Gastrocnemius medialis (tissue), 4 donors: ENCODE measurements at regions not wholly inside any gene's neighbourhood (a gene's known extent, or its start where the extent isn't known, plus 50 kb on each side); places are given as distances from the start of the nearest gene placed in this dataset.

ENCODE experiments used
- ATAC-seq, 2 donors: fragments of 150-250 bp; one replicate each; pipeline ENCODE4 v1.9.1; 2016
- DNase-seq, 2 donors: peaks; one replicate each; pipeline ENCODE4 v3.0.0-alpha.2; 2019
- H3K27ac ChIP-seq, 4 donors: fragments of 200-600 bp; sonication (generic); 1 replicate in 1 of 4; 2 replicates in 3 of 4; pipeline ENCODE4 v1.5.1; 2016 to 2018; ENCODE audit warnings: mild to moderate bottlenecking in 2 of 4, moderate library complexity in 1 of 4
- H3K27me3 ChIP-seq, 3 donors: fragments of 200-600 bp; sonication (generic) in 2 of 3; 1 replicate in 1 of 3; 2 replicates in 2 of 3; pipeline versions ENCODE4 v1.5.1 to v1.6.0; 2016 to 2019; ENCODE audit warnings: mild to moderate bottlenecking in 1 of 3, moderate library complexity in 1 of 3
- H3K36me3 ChIP-seq, 2 donors: fragments of 200-600 bp; sonication (generic) in 1 of 2; one replicate each; pipeline ENCODE4 v1.5.1; 2017 to 2018
- H3K4me1 ChIP-seq, 2 donors: fragments of 200-600 bp; sonication (generic) in 1 of 2; one replicate each; pipeline ENCODE4 v1.5.1; 2016 to 2017; ENCODE audit warnings: mild to moderate bottlenecking in 2 of 2
- H3K4me3 ChIP-seq, 4 donors: fragments of 200-600 bp; sonication (generic) in 3 of 4; 1 replicate in 1 of 4; 2 replicates in 3 of 4; pipeline ENCODE4 v1.5.1; 2016 to 2019; ENCODE audit warnings: mild to moderate bottlenecking in 2 of 4
- H3K9me3 ChIP-seq, 3 donors: fragments of 200-600 bp; sonication (generic) in 2 of 3; 1 replicate in 1 of 3; 2 replicates in 2 of 3; pipeline ENCODE4 v1.5.1; 2016 to 2019
- CTCF ChIP-seq, 5 experiments: fragments of 450-650 bp in 3 of 5; fragments of 200-600 bp in 2 of 5; sonication (generic) in 2 of 5; IDR thresholded peaks in 4 of 5; conservative IDR thresholded peaks in 1 of 5; 1 replicate in 4 of 5; 2 replicates in 1 of 5; pipeline ENCODE4 v1.5.1; 2016 to 2019; ENCODE audit warnings: antibody characterized with exemption in 5 of 5, mild to moderate bottlenecking in 3 of 5, moderate library complexity in 3 of 5
- POLR2A ChIP-seq, 2 donors: fragments of 450-650 bp; IDR thresholded peaks; one replicate each; pipeline ENCODE4 v1.6.1; 2017; ENCODE audit warnings: antibody characterized with exemption in 2 of 2, mild to moderate bottlenecking in 2 of 2, moderate library complexity in 2 of 2
- in situ Hi-C, 4 donors: fragments of 200-750 bp; cut with MboI; loops; one replicate each; pipeline versions ENCODE4 v1.15.0 to v1.8.0; 2017; ENCODE audit warnings: low sequenced_read_pairs in 4 of 4
- intact Hi-C: fragments of 100-400 bp; cut with DNase I; formaldehyde crosslinking; loops from one replicate; pipeline ENCODE4 v1.15.1; 2023; ENCODE audit warnings: low total_unique reads

GRCh38 chr5:30040488-30041118, 1152.9 kb upstream of the CDH6 start:
- no peak for ATAC-seq
- Histone ChIP-seq H3K27me3 (no peaks in the 10 kb centered on the region), H3K9me3 (no peaks in the 10 kb centered on the region), H3K4me3 (no peak overlapping the region), H3K27ac (no peak overlapping the region), H3K4me1 (no peaks in the 10 kb centered on the region), H3K36me3 (no peaks in the 10 kb centered on the region)
- in situ Hi-C loops = no loop called here
- no peak for TF ChIP-seq CTCF (IDR thresholded peaks at IDR 0.05 in 4 of 5, conservative IDR thresholded peaks at IDR 0.05 in 1 of 5)
- no peak for TF ChIP-seq POLR2A (IDR thresholded peaks at IDR 0.05)
- intact Hi-C loops = no loop called here
- no peak for DNase-seq

- in situ Hi-C loops = no loop called here
Observed at GRCh38 chr5:30039379-30039778, 1154.1 kb upstream of the CDH6 start.

GRCh38 chr5:30034870-30035269, 1158.6 kb upstream of the CDH6 start:
- Histone ChIP-seq H3K27ac (no peak overlapping the region), H3K27me3 (no peaks in the 10 kb centered on the region), H3K4me1 (no peaks in the 10 kb centered on the region), H3K9me3 (no peaks in the 10 kb centered on the region), H3K4me3 (no peak overlapping the region), H3K36me3 (no peaks in the 10 kb centered on the region)
- intact Hi-C loops (no loop called here), in situ Hi-C loops (no loop called here)
- DNase-seq (no peak), ATAC-seq (no peak)
- TF ChIP-seq CTCF (IDR thresholded peaks at IDR 0.05 in 4 of 5, conservative IDR thresholded peaks at IDR 0.05 in 1 of 5) = no peak
- TF ChIP-seq POLR2A (IDR thresholded peaks at IDR 0.05) = no peak

More at GRCh38 chr5:30039379-30039778, 1154.1 kb upstream of the CDH6 start:
- TF ChIP-seq POLR2A (IDR thresholded peaks at IDR 0.05) (no peak), CTCF (IDR thresholded peaks at IDR 0.05 in 4 of 5, conservative IDR thresholded peaks at IDR 0.05 in 1 of 5) (no peak)
- no peaks in the 10 kb centered on the region for H3K4me1 ChIP-seq
- no peaks in the 10 kb centered on the region for H3K27me3 ChIP-seq
- DNase-seq = no peak
- ATAC-seq = no peak
- no peak overlapping the region for H3K4me3 ChIP-seq
- intact Hi-C loops = no loop called here
- no peak overlapping the region for H3K27ac ChIP-seq
- no peaks in the 10 kb centered on the region for H3K36me3 ChIP-seq
- no peaks in the 10 kb centered on the region for H3K9me3 ChIP-seq

- DNase-seq = no peak
- H3K27me3 ChIP-seq = no peaks in the 10 kb centered on the region
- TF ChIP-seq POLR2A (IDR thresholded peaks at IDR 0.05) (no peak), CTCF (IDR thresholded peaks at IDR 0.05 in 4 of 5, conservative IDR thresholded peaks at IDR 0.05 in 1 of 5) (no peak)
- no peaks in the 10 kb centered on the region for H3K9me3 ChIP-seq
- H3K27ac ChIP-seq = no peak overlapping the region
- in situ Hi-C loops = no loop called here
- intact Hi-C loops = no loop called here
- no peak overlapping the region for H3K4me3 ChIP-seq
- H3K4me1 ChIP-seq = no peaks in the 10 kb centered on the region
- H3K36me3 ChIP-seq = no peaks in the 10 kb centered on the region
- no peak for ATAC-seq
Observed at GRCh38 chr5:30030101-30030500, 1163.4 kb upstream of the CDH6 start.

GRCh38 chr5:30001826-30002225, 1191.7 kb upstream of the CDH6 start:
- no peak overlapping the region for H3K4me3 ChIP-seq
- intact Hi-C loops = no loop called here
- TF ChIP-seq CTCF (IDR thresholded peaks at IDR 0.05 in 4 of 5, conservative IDR thresholded peaks at IDR 0.05 in 1 of 5) (no peak), POLR2A (IDR thresholded peaks at IDR 0.05) (no peak)
- ATAC-seq (no peak), DNase-seq (no peak)
- no peaks in the 10 kb centered on the region for H3K9me3 ChIP-seq
- no peak overlapping the region for H3K27ac ChIP-seq
- H3K36me3 ChIP-seq = no peaks in the 10 kb centered on the region
- no peaks in the 10 kb centered on the region for H3K4me1 ChIP-seq
- in situ Hi-C loops = no loop called here
- H3K27me3 ChIP-seq = no peaks in the 10 kb centered on the region
